Left cardiac atrium (tissue), 4 donors: ENCODE measurements at regions not wholly inside any gene's neighbourhood (a gene's known extent, or its start where the extent isn't known, plus 50 kb on each side); places are given as distances from the start of the nearest gene placed in this dataset.
"Not testable (repeated sequence)": the region's sequence is repeated elsewhere in the genome, so short reads cannot be mapped to it uniquely, and the experiment has no call there.

Experiments
- ATAC-seq, 2 donors: fragments of 200-7000 bp; cut with Tn5 transposase; one replicate each; pipeline ENCODE4 v1.9.1; 2020; ENCODE audit warnings: mild to moderate bottlenecking in 2 of 2, moderate library complexity in 2 of 2
- DNase-seq: peaks from one replicate; pipeline ENCODE4 v3.0.0-alpha.2; 2020
- intact Hi-C, 2 donors: fragments of 100-400 bp; cut with DNase I; formaldehyde crosslinking; loops; one replicate each; pipeline versions ENCODE4 v1.14.1 to v1.15.1; 2022 to 2023
- donor health status: DM: no; HTN: yes; CAD: no.
- donor health status: DM: no; HTN: yes; CAD: no; lungs with severe emphysema.
- donor health status: DM: yes; HTN: yes; CAD: no.
- donor health status: Dilated cardiomyopathy.

DNA sequence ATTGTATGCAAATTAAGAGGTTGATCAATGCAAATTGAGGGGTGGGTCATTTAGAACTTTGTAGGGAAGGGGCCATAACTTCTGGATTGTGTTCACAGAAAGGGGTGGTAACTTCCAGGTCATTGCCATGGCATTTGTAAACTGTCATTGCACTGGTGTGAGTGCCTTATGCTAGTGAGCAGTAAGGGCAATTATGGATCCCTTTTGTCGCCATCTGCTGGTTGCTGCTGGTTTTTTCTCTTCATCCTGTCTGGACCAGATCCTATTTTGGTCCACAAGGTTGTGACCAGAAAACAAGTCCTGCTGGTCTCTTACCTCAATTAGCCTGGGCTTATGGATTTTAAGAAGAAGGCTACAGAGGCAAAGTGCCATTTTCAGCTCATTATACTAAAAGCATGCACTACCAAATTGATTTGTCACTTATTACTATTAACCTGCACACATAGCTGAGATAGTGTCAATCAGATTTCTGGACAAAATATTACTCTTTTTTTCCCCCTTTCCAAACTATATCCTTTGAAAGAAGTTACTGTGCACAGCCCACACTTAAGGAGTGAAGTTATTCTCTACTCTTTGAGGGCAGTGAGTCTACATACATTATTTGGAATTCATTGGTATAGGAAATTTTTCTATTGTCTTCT, 196.2 kb downstream of the ZC3H11B start:
- DNase-seq (peak; percentile 45), ATAC-seq (peak; percentile 23 to 71)
- intact Hi-C loops, result loop anchor here in 1 of 2 donors (10.0 kb wide), 1 partner anchor 1082 kb away; no protein-coding TSS in a partner anchor

DNA sequence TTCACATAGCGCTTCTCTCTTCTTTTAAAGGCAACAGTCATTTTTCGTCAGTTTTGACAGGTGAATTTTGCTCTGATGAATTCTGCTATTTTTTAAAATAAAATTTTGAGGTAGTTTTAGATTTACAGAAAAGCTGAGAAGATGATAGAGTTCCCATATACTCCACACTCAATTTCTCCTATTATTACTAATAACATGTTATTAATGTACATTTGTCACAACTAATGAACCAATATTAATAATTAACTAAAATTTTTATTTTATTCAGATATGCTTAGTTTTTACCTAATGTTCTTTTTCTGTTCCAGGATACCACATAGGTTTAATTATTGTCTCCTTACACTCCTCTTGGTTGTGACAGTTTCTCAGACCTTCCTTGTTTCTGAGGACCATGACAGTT, 197.0 kb downstream of the ZC3H11B start:
- DNase-seq (no peak), ATAC-seq (no peak)
- intact Hi-C loops, result loop anchor here in 1 of 2 donors (10.0 kb wide), 1 partner anchor 1081 kb away; no protein-coding TSS in a partner anchor

DNA sequence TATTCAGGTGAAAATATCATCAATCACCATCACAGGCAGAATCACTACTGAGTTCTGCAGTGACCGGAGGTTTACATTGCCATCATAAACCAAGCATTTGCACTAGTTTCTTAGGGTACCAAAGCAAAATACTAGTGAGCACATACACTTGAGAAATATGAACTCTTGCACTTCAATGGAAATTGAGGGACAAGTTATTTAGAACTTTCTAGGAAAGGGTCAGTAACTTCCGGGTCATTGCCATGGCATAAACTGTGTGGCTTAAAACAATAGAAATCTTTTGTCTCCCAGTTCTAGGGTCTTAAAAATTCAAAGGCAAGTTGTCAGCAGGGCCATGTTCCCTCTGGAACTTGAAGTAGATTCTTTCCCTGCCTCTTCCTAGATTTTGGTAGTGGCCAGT, 197.5 kb downstream of the ZC3H11B start:
- intact Hi-C loops, result loop anchor here in 1 of 2 donors (10.0 kb wide), 1 partner anchor 1081 kb away; no protein-coding TSS in a partner anchor
- ATAC-seq, result no peak
- no peak for DNase-seq

DNA sequence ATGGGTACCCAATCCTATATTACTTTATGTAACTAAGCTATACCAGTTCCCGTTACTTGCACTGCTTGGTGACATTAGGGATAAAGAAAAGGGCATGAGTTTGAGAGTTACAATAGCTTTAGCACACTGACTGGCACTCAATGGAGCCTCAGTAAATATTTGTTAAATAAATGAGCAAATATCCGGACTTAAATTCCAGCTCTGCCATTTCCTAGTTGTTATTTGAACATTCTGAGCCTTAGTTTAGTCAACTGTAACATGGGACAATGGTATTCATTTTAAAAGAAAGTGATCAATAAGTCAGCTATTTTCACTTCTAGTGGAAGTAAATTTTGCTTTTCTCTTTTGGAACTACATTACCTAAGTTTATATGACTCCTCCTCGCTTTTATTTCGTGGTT, 198.7 kb downstream of the ZC3H11B start:
- intact Hi-C loops, result loop anchor here in 1 of 2 donors (10.0 kb wide), 1 partner anchor 1079 kb away; no protein-coding TSS in a partner anchor
- ATAC-seq, result no peak

DNA sequence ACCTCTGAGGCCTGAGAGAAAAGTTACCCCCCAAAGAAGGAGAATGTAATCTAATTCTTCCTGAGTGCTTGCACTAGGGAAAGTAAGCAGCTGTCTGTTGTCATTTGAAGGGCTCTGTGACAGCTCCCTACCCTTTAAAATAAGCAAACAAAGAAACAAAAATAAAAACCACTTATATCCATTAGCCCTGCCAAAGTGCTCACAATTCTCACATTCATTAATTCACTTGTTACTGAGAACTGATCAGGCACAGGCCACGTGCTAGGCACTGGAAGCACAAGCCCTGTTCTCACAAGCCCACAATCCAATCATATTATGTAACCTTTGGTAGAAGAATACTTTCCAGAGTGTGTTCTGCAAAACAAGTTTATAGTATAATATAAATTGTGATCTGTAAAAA, 199.4 kb downstream of the ZC3H11B start:
- DNase-seq (no peak), ATAC-seq (peak in 1 of 2 donors; percentile 27)
- intact Hi-C loops, result loop anchor here in 1 of 2 donors (10.0 kb wide), 1 partner anchor 1079 kb away; no protein-coding TSS in a partner anchor

More for the DNA sequence above, 198.7 kb downstream of the ZC3H11B start:
- DNase-seq, result no peak

DNA sequence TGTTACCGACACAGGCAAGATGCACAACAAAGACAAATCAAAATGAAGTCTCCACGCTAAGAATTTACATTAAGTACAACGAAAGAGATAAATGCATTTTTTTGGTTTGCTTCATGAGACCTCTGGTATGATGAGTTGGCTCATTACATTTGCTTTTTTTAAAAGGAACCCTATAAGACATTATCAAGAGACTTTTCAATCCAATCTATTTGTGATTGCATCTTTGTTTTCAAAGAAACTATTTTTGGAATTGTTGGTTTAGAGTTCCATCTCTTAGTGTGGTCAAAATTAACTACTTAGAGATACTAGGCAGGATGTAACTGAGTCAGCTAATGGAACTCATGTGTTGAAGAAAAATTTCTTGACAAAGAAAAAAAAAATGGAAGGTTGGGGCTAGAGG, 200.1 kb downstream of the ZC3H11B start:
- DNase-seq (no peak), ATAC-seq (no peak)

DNA sequence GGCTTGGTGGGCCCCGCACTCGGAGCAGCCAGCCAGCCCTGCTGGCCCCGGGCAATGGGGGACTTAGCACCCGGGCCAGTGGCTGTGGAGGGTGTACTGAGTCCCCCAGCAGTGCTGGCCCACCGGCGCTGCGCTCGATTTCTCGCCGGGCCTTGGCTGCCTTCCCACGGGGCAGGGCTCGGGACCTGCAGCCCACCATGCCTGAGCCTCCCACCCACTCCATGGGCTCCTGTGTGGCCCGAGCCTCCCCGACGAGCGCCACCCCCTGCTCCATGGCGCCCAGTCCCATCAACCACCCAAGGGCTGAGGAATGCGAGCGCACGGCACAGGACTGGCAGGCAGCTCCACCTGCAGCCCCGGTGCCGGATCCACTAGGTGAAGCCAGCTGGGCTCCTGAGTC, 202.2 kb downstream of the ZC3H11B start:
- not testable (repeated sequence) for DNase-seq, ATAC-seq
- intact Hi-C loops, result loop anchor here in 1 of 2 donors (10.0 kb wide), 1 partner anchor 1076 kb away; no protein-coding TSS in a partner anchor

More for the DNA sequence above, 200.1 kb downstream of the ZC3H11B start:
- intact Hi-C loops, result loop anchor here in 1 of 2 donors (10.0 kb wide), 1 partner anchor 1078 kb away; no protein-coding TSS in a partner anchor

DNA sequence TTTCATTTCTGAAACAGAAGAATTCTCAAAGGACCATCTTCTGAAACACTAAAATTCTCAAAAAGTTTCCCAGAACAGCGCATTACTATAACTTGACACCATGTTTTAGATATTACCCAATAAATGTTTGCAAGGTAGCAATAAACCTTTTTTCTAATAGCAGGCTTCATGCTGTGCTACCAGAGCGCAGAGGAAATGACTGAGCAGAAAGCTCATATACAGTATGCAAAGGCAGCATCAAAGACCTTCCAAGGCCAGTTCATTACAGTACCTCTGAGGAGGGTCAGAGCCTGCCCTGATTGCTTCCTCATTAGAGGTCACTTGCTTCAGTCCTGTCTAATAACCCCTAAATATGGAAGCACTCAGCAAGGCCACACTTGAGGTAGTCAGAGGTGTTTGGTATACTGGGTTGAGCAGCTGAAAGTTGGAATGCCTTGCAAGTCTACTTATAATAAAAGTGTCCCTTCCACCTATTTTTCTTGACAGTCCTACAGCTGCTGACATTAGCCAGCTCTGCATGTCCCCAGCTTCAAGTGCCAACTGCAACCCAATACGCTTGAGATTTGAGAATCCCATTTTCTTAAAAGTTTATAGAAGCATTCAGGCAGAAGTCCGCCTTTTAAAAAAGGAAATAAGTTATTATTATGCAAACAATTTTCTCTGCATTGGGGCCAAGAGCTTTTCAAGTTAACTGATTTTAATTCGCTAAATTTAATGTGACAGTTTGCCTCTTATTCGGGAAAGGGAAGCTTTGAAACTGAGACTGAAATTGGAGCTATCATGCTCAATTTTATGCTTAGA, 207.2 kb downstream of the ZC3H11B start:
- DNase-seq (no peak), ATAC-seq (no peak)
- intact Hi-C loops, result no loop called here

DNA sequence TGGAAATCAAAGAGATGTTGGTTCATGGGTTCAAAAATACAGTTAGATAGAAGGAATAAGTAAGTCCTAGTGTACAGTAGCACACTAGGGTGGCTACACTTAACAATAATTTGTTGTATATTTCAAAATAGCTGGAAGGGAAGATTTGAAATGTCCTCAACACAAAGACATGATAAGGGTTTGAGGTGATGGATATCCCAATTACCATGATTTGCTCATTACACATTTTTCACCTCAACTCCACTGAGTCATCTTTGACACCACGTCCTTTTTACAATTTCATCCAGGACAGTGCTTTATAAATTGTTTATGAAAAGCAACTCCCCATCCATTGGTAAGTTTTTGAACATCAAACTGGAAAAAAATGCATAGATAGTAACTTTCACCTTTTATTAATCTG, 208.3 kb downstream of the ZC3H11B start:
- intact Hi-C loops, result no loop called here
- ATAC-seq, result no peak
- DNase-seq, result no peak

DNA sequence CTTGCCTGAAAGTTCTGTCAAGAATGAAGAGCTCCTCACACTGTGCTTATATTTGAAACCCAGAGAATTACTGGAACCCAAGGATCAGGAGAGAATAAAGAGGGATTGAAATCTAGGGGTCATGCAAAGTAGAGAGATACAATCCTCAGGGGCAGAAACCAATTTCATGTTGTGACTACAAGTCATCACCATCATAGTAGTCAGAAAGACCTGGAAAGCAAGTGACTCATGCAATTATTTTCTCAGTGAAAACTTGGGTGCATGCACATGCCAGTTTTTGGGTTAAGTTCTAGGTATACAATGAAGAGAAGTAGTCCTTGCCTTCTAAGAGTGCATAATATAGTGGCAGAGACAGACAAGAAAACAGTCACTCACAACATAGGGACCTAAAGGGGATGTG, 210.0 kb downstream of the ZC3H11B start:
- ATAC-seq, result no peak
- no peak for DNase-seq
- intact Hi-C loops, result no loop called here

DNA sequence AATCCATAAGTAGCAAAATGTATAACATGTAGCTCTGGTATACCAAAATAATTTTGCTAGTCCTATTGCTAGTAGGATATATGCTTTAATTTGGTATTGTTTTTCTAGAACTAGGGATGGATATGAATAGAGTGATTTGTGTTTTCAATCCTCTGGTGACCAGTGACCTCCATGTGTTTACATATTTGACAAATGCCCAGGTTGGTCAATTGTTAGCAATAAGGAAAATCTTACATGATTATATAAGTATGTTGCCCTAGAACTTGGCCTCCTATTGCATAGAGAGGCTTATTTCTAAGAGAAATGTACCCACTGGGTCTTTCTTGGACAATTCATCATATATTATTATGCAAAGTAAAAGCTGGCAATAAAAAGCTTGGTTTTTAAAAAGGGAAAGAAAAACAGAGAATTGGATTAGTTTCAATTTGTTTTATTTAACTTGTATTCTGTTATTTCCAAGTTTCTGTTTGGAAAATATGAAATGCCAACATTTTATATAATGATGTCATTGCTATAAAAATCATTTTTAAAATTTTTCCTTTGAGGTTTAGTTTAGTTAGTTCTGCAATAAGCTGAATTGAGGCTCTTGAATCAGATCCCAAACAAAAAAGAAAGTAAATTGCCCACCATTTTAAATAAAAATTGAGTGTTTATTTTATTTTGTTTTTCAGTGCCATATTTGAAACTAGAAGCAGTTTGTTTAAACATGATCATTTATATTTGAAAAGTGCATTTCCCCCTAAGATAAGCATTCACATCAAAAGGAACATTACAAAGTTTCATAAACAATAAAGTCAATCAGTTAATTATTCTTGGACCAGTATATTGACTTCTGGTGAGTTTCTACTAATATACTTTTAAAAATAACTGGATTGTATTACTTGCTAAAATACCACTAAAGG, 210.9 kb downstream of the ZC3H11B start:
- intact Hi-C loops, result no loop called here
- DNase-seq (no peak), ATAC-seq (no peak)

DNA sequence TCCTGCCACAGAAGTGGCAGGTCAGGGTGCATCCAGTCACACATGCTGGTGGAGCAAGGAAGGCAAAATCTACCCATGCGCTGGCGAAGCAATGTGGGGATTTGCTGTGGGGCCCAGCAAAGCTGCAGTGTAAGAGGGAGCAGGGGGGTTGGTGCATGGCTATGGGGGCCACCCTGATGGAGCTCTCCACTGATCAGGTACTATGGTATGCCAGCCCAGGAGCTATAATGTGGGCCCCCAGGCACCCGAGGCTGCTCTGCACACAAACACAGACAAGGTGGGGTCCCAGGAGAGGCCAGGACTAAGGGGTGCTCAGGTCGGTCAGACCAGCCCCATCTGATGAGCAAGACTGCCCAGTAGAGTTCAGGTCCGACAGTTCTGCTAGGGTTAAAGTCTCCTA, 213.5 kb downstream of the ZC3H11B start:
- no peak for DNase-seq
- peak in 1 of 2 donors; percentile 19 for ATAC-seq
- intact Hi-C loops, result no loop called here

DNA sequence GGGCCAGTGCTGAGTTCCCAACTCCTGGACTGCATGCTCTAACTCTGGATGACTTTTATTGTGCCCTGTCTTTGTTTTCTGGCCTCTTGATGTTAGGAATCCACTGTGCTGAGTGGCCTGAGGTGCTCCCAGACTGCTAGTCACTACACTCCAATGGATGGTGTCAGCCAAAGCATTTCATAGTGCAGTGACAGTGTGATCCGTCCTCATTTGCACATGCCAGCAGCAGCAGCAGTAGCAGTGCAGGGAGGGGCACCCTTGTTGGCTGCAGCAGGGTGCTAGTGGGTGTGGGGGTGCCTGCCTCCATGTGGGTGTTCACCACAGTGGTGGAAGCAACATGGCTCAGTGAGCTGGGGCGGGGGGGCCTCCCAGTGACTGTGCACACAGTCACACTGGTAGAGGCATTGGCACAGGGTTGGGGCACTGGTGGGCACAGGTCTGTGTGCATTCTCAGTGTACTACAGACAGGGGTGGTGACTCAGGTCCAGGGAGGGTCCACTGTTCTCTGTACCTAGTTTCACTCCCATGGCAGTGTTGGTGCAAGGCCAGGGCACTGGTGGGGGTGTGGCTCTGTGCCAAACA, 214.0 kb downstream of the ZC3H11B start:
- intact Hi-C loops, result no loop called here
- ATAC-seq (peak; percentile 69 to 88), DNase-seq (peak; percentile 16)

DNA sequence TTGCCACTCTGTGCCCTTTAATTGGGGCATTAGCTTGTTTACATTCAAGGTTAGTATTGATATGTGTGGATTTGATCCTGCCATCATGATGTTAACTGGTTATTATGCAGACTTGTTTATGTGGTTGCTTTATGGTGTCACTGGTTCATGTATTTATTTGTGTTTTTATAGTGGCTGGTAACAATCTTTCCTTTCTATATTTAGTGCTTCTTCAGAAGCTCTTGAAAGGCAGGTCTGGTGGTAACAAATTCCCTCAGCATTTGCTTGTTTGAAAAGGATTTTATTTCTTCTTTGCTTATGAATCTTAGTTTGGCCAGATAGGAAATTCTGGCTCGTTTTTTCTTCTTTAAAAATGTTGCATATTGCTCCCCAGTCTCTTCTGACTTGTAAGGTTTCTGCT, 215.4 kb downstream of the ZC3H11B start:
- ATAC-seq (no peak), DNase-seq (no peak)
- intact Hi-C loops, result no loop called here

DNA sequence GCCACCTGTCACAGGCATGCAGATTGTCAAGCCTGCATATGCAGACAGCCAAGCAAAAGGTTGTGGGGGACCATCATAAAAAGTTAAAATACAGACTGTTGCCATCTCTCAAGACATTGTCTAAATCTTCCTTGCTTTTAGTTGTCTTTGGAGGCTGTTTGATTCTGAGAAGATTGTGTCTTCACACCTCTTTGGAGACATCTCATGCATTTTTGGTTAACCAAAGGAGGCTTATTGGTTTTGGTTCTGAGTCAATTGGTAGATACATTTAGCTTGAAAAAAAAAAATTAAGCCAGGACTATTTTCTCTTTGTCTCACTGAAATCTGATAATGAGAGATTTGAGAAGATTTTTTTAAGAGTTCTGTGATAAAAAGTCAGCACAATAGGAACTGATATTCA, 217.6 kb downstream of the LYPLAL1 start:
- intact Hi-C loops, result no loop called here
- no peak for ATAC-seq
- DNase-seq, result no peak

DNA sequence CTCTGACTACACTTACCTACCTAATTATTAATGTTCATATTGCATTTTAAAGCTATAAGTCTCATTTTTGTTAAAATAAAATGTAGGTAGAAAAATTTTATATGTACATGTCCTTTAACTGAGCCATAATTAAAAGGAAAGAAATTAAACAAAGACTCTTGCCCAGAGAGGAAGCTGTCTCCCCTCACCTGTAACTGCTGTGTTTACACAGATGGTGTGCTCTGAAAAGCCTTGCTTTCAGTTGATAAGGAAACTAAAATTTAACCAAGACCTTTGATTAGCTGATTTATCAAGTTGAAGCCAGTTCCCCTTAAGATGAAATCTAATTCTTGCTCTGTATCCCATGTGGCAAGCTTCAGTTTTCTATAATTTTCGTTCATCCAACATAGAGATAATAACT, 213.5 kb downstream of the LYPLAL1 start:
- DNase-seq (no peak), ATAC-seq (no peak)
- intact Hi-C loops, result no loop called here

DNA sequence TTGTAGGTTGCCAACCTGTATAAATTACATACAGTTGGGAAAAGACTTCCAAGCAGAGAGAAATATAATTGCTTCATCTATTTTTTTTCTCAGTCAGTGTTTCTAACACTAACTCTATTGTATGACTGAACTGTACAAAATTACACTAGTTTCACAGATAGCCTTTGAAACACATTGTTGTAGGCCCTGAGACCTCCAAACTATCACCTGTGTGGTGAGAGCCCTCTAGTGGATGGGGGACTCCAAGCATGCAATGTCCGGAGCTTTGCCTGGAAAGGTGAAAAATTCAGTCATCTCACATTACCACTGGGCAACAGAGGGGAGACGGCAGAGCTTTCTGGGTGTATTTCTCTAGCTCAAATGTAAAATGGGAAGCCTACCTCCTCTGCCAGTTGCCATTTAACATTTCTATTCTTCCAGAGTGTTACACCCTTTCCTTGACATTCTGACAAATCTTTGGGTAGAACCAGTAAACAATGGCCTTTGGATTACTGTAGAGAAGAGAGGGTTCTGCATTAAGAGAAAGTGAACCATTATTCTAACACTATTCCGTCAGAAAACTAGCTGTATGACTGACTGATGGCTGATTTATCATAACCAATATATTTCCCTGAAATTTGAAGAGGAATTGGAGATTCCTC, 212.2 kb downstream of the LYPLAL1 start:
- DNase-seq, result peak; percentile 23
- ATAC-seq, result peak; percentile 44 to 67
- intact Hi-C loops, result no loop called here

DNA sequence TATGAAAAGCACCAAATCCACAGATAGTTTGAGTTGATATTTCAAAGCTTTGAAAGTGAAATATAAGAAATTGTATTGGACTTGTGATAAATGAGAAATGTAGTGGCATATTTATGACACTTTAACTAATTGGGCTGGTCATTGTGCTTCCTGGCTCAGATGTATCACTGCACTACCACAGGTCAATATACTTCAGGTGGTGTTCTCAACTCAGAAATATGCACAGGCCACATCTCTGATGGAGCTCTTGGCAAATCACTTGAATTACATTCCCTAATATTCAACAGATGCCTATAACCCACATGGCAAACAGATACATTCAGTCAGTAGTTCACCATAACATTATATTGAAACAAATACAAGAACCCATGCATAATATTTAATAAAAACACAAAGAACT, 209.6 kb downstream of the LYPLAL1 start:
- intact Hi-C loops, result no loop called here
- DNase-seq, result no peak
- ATAC-seq, result no peak
